ENCODE measurements at regions not wholly inside any gene's neighbourhood (a gene's known extent, or its start where the extent isn't known, plus 50 kb on each side); places are given as distances from the start of the nearest gene placed in this dataset.

DNA sequence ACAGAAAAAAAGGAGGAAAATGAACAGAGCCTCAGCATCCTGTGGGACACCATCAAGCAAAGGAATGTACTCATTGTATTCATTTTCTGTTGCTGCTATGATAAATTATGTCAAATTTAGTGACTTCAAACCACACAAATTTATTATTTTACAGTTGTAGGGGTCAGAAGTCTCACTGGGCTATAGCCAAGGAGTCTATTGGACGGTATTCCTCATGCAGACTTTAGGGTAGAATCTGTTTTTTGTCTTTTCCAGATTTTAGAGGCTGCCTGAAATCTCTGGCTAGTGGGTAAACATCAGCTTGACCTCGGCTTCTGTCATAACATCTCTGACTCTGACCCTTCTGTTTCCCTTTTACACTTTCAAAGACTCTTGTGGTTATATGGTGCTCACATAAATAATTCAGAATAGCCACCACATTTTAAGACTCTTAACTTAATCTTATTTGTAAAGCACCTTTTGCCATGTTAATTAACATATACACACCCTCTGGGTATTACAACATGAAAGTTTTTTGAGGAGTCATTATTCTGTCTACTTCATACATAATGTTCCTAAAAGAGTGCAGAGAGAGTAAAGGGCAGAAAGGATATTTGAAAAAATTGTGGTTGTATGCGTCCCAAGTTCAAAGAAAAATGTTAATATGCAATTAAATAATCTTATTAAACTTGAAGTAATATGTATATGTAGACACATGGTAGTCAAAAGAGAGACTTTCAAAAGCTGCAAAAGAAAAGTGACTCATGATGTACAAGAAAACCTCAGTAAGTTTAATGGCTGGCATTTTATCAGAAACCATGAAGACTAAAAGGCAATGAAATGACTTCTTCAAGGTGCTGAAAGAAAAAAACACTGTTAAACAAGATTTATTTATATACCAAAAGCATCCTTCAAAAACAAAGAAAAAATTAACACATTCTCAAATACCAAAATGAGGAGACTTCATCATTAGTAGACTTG is 70.8 kb upstream of the MEOX2 start:
- H3K4me3 ChIP-seq (ENCODE audit: low read depth, low read length), result no peak overlapping the region
- no peak for DNase-seq (ENCODE audit: low read depth)
- TF ChIP-seq CTCF (conservative IDR thresholded peaks at IDR 0.05; ENCODE audit: low read depth, low read length), result no peak

- DNase-seq (ENCODE audit: low read depth), result no peak
- TF ChIP-seq CTCF (conservative IDR thresholded peaks at IDR 0.05; ENCODE audit: low read depth, low read length), result no peak
- H3K4me3 ChIP-seq (ENCODE audit: low read depth, low read length), result no peak overlapping the region
Observed at GRCh38 chr7:15755061-15755460, 68.6 kb upstream of the MEOX2 start.

GRCh38 chr7:15753887-15754579 is 67.5 kb upstream of the MEOX2 start:
- no peak for DNase-seq (ENCODE audit: low read depth)
- no peak overlapping the region for H3K4me3 ChIP-seq (ENCODE audit: low read depth, low read length)
- no peak for TF ChIP-seq CTCF (conservative IDR thresholded peaks at IDR 0.05; ENCODE audit: low read depth, low read length)

GRCh38 chr7:15752377-15752776 is 65.9 kb upstream of the MEOX2 start:
- no peak for TF ChIP-seq CTCF (conservative IDR thresholded peaks at IDR 0.05; ENCODE audit: low read depth, low read length)
- no peak overlapping the region for H3K4me3 ChIP-seq (ENCODE audit: low read depth, low read length)
- no peak for DNase-seq (ENCODE audit: low read depth)

DNA sequence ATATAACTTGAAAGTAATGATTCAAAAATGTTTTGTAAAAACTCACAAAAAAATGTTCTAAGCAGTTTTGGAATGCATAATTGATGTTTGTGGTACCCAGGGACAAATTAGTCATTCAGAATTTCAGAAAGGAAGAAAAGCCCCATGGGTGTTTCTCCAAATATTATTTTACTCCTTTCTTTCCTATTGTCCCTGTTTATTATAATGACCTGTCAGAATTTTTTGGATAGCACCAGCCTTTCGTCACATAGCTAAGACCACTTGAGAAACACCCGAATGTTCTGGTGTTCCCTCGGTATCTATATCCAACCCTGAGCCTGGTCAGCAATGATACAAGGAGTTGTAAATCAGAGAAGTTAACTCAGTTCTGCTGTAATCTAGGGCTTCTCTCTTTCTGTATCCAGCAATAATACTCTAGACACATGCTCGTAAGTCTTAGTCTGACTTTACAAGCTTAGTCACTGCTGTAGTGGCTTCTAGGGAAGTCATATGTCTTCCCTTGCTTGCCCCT is 64.8 kb upstream of the MEOX2 start:
- no peak overlapping the region for H3K4me3 ChIP-seq (ENCODE audit: low read depth, low read length)
- no peak for DNase-seq (ENCODE audit: low read depth)
- no peak for TF ChIP-seq CTCF (conservative IDR thresholded peaks at IDR 0.05; ENCODE audit: low read depth, low read length)

GRCh38 chr7:15750727-15751126 is 64.2 kb upstream of the MEOX2 start:
- no peak overlapping the region for H3K4me3 ChIP-seq (ENCODE audit: low read depth, low read length)
- no peak for DNase-seq (ENCODE audit: low read depth)
- no peak for TF ChIP-seq CTCF (conservative IDR thresholded peaks at IDR 0.05; ENCODE audit: low read depth, low read length)
